GM19043 (cell line): ENCODE measurements at regions not wholly inside any gene's neighbourhood (a gene's known extent, or its start where the extent isn't known, plus 50 kb on each side); places are given as distances from the start of the nearest gene placed in this dataset.
A peak's percentile ranks its signal among the peaks of the same experiment; 100 is the strongest.

Source experiments
- ATAC-seq: cut with Tn5 transposase; IDR thresholded peaks from one replicate; pipeline ENCODE4 v1.9.1; 2021; ENCODE audit warnings: low read depth; ENCODE audit not compliant: unreplicated experiment

GRCh38 chr6:91464201-91464600 lies 877.3 kb upstream of the MAP3K7 start:
- ATAC-seq: peak; percentile 90

GRCh38 chr6:91462241-91462640 lies 875.4 kb upstream of the MAP3K7 start:
- ATAC-seq: no peak

DNA sequence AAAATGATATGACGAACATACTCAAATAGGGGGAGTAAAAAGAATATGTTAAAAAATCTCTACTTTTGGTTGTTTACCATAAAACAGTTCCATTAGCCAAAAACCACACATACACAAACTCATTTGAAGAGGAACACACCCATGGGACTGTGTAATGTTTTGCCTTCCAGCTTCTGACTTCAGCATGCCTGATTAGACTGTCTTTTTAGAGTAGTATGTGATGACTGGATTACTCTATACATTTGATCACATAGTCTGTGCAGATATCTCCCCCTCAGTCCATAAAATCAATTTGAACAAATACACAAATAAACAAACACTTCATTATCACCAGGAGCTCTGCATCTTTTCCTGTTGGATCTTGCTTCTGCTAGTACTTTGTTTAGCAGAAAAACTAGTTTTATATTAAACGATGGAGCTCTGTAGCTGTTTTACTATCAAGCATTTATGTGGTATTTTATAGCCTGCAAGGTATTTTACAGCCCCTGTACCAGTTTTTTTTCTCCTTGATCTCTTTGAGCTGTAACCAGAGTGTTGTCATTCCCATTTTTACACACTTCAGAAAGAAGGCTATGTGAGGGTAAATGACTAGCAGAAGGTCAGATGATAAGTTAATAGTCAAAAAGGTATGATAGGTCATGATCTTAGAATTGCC lies 866.5 kb upstream of the MAP3K7 start:
- ATAC-seq: no peak

- ATAC-seq: no peak
Measured at GRCh38 chr6:91449539-91449938, 862.7 kb upstream of the MAP3K7 start.

GRCh38 chr6:91447530-91448254 lies 860.8 kb upstream of the MAP3K7 start:
- no peak for ATAC-seq

GRCh38 chr6:91447081-91447480 lies 860.2 kb upstream of the MAP3K7 start:
- ATAC-seq: no peak

DNA sequence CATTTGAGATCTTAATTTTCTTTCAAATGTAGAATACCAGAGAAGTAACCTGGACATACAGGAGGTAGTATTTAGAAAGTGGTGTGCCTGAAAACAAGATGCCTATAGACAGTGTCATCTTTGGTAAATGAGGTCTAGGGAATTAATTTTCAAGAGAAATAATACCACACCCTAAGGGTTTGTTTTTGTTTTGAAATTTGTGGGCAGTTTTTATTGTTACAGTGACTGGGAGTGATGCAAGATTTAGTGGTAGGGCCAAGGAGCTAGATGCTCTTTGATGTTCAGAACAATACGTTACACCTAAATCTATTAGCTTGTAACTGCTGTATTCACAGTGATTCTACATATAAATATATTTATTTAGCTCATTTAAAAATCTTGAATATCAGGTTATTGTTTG lies 856.5 kb upstream of the MAP3K7 start:
- ATAC-seq: no peak

GRCh38 chr6:91442342-91442741 lies 855.5 kb upstream of the MAP3K7 start:
- ATAC-seq: peak; percentile 43

DNA sequence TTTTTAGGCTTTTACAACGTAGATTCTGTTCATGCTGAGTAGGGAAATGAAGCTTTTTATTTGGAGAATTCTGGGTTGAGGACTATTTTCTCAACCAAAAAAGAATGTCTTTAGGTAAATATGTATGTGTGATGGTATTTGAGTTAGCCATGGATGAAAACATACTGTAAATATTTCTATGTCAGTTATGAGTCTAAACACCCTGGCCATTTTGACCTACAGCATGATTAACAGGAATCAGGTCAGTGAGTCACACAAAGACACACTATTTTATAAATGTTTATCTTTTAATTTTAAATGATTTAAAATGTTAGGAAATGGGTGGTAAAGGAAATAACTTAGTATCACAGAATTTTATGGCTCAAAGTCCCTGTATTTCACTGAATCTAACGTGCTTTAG lies 851.7 kb upstream of the MAP3K7 start:
- ATAC-seq: no peak

DNA sequence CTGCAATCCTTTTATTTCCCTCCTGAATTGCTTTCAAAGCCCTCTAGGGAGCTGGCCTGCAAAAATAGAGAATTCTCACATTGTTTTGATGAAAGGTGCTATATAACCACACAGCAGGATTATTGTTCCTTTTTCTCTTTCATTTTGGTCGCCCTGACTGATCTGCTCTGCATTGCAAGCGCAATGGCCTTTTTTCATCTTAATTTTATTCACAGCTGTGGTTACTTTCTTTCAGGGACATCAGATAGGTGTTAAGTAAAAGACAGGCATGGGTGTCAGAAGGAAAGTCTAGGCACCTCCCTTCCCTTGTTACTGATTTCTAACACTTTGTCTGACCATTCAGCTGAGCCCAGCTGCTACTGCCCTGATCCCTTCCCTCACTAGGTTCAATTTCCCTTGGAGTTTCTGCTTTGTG lies 850.5 kb upstream of the MAP3K7 start:
- no peak for ATAC-seq

DNA sequence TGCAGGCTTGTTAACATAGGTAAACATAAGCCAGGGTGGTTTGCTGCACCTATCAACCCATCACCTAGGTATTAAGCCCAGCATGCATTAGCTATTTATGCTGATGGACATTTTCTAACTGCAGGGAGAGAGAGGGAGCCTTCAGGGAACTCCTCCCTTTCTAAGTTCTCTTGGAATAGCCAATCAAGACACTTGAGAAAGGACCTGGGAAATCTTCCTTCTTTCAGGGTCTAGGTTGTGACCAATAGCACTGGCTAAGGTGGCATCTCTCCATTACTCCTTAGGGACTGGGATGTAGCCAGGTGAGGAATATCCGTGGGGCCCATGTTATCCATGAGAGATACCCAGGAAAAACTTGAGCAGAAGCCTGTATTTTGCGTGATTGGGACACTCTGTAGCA lies 849.6 kb upstream of the MAP3K7 start:
- no peak for ATAC-seq

DNA sequence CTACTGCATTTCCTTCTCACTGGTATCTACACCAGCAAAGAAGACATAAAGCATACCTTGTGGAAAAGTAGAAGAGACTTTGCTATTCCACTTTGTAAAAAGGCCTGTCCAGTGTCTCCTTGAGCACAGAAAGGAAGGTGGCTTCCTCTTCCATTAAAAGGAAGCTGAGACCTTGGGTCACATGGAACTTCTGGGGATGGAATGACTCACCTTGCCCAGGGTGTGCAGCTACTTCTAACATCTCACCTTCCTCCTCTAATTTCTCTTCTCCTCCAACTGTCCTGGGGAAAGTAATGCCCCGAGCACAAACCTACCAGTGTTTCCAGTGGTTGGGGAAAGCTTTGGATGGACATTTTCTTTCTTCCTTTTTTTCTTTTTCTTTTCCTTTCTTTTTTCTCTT lies 848.8 kb upstream of the MAP3K7 start:
- ATAC-seq: no peak

DNA sequence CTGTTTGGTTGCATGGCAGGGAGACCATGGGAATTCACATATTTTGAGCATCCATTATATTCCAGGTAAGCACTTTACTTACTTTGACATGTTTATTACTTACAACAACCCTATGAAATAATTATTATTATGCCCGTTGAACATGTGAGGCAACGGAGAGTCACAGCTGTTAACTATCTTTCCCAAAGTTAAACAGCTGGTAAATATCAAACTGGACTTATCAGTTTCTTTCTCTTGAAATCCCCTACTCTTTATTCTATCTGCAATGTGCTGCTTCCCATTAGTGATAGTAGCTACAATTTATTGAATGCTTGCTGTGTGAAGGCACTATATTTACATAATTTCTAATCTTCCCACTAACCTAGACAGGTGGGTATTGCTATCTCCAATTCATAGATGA lies 847.7 kb upstream of the MAP3K7 start:
- ATAC-seq: no peak

DNA sequence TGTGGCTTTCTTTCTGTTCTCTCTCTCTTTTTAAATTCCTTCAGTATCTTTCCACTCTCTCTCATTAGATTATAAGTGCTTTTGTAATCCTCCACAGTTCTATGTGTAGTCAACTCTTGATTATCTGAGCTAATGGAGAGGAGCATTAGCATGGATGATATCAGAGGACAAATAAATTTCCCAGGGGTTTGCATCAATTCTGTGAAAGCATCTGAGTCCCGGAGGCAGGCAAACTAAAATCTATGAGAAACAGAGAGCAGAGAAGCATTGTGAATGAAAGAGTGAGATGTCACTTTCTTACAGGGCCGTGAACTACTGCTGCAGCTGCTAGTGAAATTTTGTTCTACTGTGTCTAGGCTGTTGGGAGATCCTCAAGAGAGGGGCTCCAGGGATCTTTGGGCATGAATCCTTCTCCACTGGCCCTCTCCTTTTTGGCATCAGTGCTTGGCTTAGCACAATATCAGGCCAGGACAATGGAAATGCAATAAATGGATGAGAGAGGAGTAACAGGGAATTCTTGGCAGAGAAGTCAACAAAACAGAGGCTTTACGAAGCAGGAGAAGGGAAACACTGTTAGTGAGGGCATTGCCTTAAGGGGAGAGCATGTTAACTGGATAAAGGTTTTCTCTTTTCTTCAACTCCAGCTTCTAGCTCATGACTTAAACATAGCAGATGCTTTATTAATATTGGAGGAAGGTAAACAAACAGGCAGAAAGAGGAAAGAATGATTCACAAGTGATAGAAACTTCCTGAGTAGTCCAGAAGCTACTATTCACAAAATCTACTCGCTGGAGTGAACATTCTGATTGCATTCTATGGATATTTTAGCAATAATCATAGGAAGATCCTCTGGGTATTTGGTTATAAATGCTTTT lies 847.0 kb upstream of the MAP3K7 start:
- no peak for ATAC-seq

GRCh38 chr6:91428953-91429560 lies 842.2 kb upstream of the MAP3K7 start:
- ATAC-seq: no peak

- ATAC-seq: no peak
Measured at GRCh38 chr6:91428296-91428695, 841.4 kb upstream of the MAP3K7 start.

- no peak for ATAC-seq
Measured at GRCh38 chr6:91420243-91420642, 833.4 kb upstream of the MAP3K7 start.

DNA sequence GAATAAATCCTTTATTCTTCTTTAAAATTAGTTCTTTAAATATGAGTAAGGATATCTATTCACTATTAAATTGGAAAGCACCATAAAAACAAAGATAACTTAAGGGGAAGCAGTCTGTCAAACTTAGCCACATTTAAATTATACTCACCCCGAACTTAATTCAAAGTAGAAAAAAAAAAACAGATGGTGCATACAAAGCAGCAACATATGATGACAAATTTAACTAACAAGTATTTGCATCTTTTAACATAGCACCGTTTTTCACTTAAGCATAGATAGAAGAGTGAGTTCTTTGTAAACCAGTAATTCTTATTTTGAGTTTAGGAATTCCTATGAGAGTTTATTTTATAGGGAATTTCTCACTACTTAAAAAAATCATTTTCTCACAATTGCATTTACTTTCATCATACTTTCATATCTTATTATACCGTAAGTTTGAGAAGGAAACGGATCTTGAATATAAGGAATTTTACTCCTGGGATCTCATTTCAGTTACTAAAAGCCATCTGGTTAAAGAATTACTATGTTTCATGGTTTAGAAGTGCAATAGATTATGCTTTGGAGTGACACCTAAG lies 828.2 kb upstream of the MAP3K7 start:
- no peak for ATAC-seq

GRCh38 chr6:91412532-91412931 lies 825.7 kb upstream of the MAP3K7 start:
- no peak for ATAC-seq

DNA sequence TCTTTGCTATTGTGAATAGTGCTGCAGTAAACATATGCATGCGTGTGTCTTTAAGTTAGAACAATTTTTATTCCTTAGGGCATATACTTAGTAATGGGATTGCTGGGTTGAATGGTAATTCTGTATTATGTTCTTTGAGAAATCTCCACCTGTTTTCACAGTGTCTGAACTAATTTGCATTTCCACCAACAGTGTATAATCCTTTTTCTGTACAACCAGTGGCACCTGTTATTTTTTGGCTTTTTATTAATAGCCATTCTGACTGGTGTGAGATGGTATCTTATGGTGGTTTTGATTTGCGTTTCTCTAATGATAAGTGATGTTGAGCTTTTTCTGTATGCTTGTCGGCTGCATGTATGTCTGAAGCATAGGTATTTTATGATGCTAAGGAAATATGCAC lies 820.8 kb upstream of the MAP3K7 start:
- ATAC-seq: no peak

DNA sequence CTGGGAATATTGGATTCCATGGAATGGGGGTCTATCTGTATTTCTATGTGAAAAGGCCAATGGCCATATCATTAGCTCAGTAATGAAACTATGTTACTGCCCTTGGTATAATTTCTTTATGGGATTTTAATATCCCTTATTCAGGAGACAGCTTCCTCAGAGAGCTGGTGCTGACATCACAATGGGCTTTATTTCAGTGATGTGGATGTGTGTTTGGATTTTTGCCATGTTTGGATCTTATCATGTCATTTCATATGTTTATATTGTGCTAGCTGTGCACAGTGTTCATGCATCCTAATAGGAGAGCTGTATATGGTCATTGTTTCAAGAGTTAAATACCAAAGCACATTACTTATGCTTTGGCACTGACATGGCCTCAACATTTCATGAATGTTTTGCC lies 806.1 kb upstream of the MAP3K7 start:
- no peak for ATAC-seq
